ENCODE measurements at regions not wholly inside any gene's neighbourhood (a gene's known extent, or its start where the extent isn't known, plus 50 kb on each side); places are given as distances from the start of the nearest gene placed in this dataset.

DNA sequence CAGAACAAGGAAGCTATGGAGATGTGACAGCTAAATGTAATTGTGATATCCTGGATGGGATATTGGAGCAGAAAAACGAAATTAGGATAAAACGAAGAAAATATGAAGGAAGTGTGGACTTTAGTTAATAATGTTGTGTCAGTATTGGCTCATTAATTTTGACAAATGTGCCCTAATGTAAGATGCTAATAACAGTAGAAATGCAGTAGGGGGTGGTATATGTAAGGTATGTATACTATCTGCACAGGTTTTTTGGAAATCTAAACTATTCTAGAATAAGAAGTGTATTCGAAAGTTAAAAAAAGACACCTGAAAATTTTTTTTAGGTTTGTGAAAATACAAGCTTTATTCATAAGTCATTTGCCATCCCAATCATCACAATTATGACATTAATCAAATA is 421.4 kb upstream of the B3GALT2 start:
- no peak for DNase-seq (ENCODE audit: low spot score)

- no peak for DNase-seq (ENCODE audit: low spot score)
These were observed 419.6 kb upstream of the B3GALT2 start for GRCh38 chr1:193606035-193606434.

- DNase-seq (ENCODE audit: low spot score), result no peak
These were observed 416.3 kb upstream of the B3GALT2 start for GRCh38 chr1:193602705-193603104.

GRCh38 chr1:193593147-193593885 is 406.9 kb upstream of the B3GALT2 start:
- no peak for DNase-seq (ENCODE audit: low spot score)

- DNase-seq (ENCODE audit: low spot score), result no peak
These were observed 405.9 kb upstream of the B3GALT2 start for GRCh38 chr1:193592317-193592716.

GRCh38 chr1:193590102-193590501 is 403.7 kb upstream of the B3GALT2 start:
- no peak for DNase-seq (ENCODE audit: low spot score)

DNA sequence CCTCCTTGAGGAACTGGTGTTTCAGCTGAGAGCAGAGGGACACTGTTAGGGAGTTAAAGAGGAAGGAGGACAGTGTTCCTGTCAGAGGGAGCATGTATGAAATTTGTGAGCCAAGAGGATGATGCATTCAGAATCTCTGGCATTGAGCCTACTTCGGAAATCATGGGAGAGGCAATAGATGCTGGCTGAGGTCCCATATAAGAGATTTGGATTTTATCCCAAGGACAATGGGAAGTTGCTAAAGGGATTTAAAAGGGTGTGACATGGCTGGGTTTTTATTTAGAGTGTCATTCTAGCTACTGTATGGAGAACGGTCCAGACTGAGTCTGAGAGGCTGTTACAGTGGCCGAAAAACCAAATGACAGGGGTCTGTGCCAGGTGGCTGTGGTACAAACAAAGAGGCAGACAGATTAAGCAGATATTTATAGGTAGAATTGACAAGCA is 403.2 kb upstream of the B3GALT2 start:
- DNase-seq (ENCODE audit: low spot score), result no peak

GRCh38 chr1:193588311-193589082 is 402.1 kb upstream of the B3GALT2 start:
- peak; percentile 62 for DNase-seq (ENCODE audit: low spot score)

- no peak for DNase-seq (ENCODE audit: low spot score)
These were observed 398.4 kb upstream of the B3GALT2 start for GRCh38 chr1:193584731-193585239.

GRCh38 chr1:193581341-193581740 is 394.9 kb upstream of the B3GALT2 start:
- DNase-seq (ENCODE audit: low spot score), result no peak

GRCh38 chr1:193580419-193580818 is 394.0 kb upstream of the B3GALT2 start:
- no peak for DNase-seq (ENCODE audit: low spot score)

GRCh38 chr1:193579323-193579722 is 392.9 kb upstream of the B3GALT2 start:
- no peak for DNase-seq (ENCODE audit: low spot score)

GRCh38 chr1:193574913-193575312 is 388.5 kb upstream of the B3GALT2 start:
- no peak for DNase-seq (ENCODE audit: low spot score)

GRCh38 chr1:193569983-193570269 is 383.5 kb upstream of the B3GALT2 start:
- no peak for DNase-seq (ENCODE audit: low spot score)

- DNase-seq (ENCODE audit: low spot score), result no peak
These were observed 382.9 kb upstream of the B3GALT2 start for GRCh38 chr1:193569096-193569982.

- no peak for DNase-seq (ENCODE audit: low spot score)
These were observed 382.1 kb upstream of the B3GALT2 start for GRCh38 chr1:193568512-193568911.

DNA sequence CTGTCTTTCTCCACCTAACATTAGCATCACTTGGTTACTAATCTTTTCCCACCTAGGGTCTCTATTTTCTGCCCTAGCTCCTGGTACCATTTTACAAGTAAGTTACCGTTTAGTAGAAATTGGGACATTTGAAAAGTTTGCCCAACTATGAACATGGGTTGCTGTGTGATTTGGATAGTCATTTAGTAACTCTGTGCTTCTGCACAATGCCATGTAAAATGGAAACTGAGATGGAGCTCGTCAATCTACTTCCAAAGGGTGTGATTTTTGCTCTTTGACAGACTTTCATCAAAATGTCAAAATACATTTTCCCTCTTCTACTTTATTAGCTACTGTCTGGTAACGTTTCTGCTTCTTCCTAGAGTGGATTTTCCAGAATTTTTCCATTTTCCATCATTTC is 381.5 kb upstream of the B3GALT2 start:
- DNase-seq (ENCODE audit: low spot score), result no peak

DNA sequence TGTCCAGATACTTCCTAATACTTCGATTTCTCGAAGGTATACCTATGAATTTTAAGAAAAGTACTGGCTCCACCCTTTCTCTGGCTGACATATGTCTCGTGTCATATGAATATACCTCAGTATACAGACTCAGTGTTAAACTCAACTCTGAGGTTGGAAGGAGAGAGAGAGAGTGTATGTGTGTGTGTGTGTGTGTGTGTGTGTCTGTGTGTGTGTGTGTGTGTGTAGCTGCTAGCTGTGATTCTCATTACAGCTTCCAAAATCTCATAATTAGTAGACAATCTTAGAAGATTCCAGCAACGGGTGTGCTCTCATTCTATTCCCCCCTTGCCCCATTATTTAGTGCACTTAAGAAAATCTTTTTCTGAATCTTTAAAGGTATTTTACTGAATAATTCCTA is 380.3 kb upstream of the B3GALT2 start:
- no peak for DNase-seq (ENCODE audit: low spot score)

GRCh38 chr1:193565971-193566577 is 379.7 kb upstream of the B3GALT2 start:
- no peak for DNase-seq (ENCODE audit: low spot score)

DNA sequence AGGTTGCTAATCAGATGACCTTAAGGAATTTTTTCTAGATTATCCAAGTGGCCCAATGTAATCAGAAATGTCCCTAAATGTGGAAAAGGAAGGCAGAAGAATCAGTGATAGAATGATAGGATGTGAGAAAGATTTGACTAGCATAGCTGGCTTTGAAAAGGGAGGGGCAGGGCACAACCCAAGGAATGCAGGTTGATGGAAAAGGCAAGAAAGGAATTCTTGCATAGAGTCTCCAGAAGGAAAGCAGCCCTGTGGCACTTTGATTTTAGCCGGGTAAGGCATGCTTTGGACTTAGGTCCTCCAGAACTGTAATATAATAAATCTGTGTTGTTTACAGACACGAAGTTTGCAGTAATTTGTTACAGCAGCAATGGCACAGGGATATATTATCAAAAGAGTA is 375.7 kb upstream of the B3GALT2 start:
- no peak for DNase-seq (ENCODE audit: low spot score)

DNA sequence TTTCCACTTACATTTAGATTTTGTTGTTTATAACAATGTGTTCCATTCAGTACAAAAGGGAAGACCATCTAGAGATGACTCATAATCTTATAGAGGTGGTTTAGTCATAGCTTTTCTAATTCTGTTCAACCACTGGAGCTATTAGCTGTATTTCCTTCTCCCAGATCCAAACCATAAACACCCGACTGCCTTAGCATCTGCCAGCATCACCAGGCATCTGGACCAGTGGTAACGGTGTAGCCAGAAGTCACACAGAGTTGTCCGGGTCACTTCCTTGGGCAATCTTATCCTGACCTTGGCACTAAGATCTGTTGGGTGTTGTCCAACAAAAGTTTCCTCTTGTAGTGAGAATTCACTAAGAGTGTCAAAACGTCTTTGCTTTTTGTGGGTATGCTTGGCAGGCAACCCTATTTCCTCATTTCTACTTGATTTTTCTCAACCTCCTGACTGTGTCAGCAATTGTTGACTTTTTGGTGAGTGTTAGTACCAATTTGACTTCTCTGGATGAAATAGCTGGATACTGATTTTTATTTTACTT is 372.1 kb upstream of the B3GALT2 start:
- DNase-seq (ENCODE audit: low spot score), result no peak

Data from left forelimb (tissue), 1 donor.